ENCODE measurements at regions not wholly inside any gene's neighbourhood (a gene's known extent, or its start where the extent isn't known, plus 50 kb on each side); places are given as distances from the start of the nearest gene placed in this dataset.

- Histone ChIP-seq H3K27ac (no peak overlapping the region), H4K20me1 (no peaks in the 10 kb centered on the region), H3K27me3 (no peaks in the 10 kb centered on the region), H3K4me3 (no peak overlapping the region), H3K9ac (no peak overlapping the region), H3K4me2 (no peak overlapping the region), H3K9me3 (no peaks in the 10 kb centered on the region), H3K4me1 (no peaks in the 10 kb centered on the region), H3K36me3 (no peaks in the 10 kb centered on the region)
- no peak for TF ChIP-seq Cebpa-rat (IDR thresholded peaks at IDR 0.05)
Measured at GRCh38 chr21:27572696-27573095, 605.8 kb upstream of the ADAMTS5 start.

GRCh38 chr21:27571706-27572105, 604.8 kb upstream of the ADAMTS5 start:
- H3K4me1 ChIP-seq: no peaks in the 10 kb centered on the region
- no peak overlapping the region for H3K4me2 ChIP-seq
- H3K9ac ChIP-seq: no peak overlapping the region
- H3K27ac ChIP-seq: no peak overlapping the region
- no peaks in the 10 kb centered on the region for H3K27me3 ChIP-seq
- H4K20me1 ChIP-seq: no peaks in the 10 kb centered on the region
- TF ChIP-seq Cebpa-rat (IDR thresholded peaks at IDR 0.05): no peak
- no peaks in the 10 kb centered on the region for H3K9me3 ChIP-seq
- no peak overlapping the region for H3K4me3 ChIP-seq
- H3K36me3 ChIP-seq: no peaks in the 10 kb centered on the region

- Histone ChIP-seq H3K9ac (no peak overlapping the region), H3K36me3 (no peaks in the 10 kb centered on the region), H4K20me1 (no peaks in the 10 kb centered on the region), H3K27ac (no peak overlapping the region), H3K9me3 (no peaks in the 10 kb centered on the region), H3K27me3 (no peaks in the 10 kb centered on the region), H3K4me2 (no peak overlapping the region), H3K4me1 (no peaks in the 10 kb centered on the region), H3K4me3 (no peak overlapping the region)
- no peak for TF ChIP-seq Cebpa-rat (IDR thresholded peaks at IDR 0.05)
Measured at GRCh38 chr21:27570306-27570868, 603.5 kb upstream of the ADAMTS5 start.

- no peak overlapping the region for H3K27ac ChIP-seq
- H3K9ac ChIP-seq: no peak overlapping the region
- H3K4me1 ChIP-seq: no peaks in the 10 kb centered on the region
- H3K4me3 ChIP-seq: no peak overlapping the region
- H3K9me3 ChIP-seq: no peaks in the 10 kb centered on the region
- no peak overlapping the region for H3K4me2 ChIP-seq
- no peaks in the 10 kb centered on the region for H3K36me3 ChIP-seq
- no peaks in the 10 kb centered on the region for H3K27me3 ChIP-seq
- H4K20me1 ChIP-seq: no peaks in the 10 kb centered on the region
- no peak for TF ChIP-seq Cebpa-rat (IDR thresholded peaks at IDR 0.05)
Measured at GRCh38 chr21:27569831-27570230, 602.9 kb upstream of the ADAMTS5 start.

- no peaks in the 10 kb centered on the region for H3K27me3 ChIP-seq
- H3K27ac ChIP-seq: no peak overlapping the region
- H3K4me3 ChIP-seq: no peak overlapping the region
- H3K9ac ChIP-seq: no peak overlapping the region
- H3K4me2 ChIP-seq: no peak overlapping the region
- H3K36me3 ChIP-seq: no peaks in the 10 kb centered on the region
- no peaks in the 10 kb centered on the region for H4K20me1 ChIP-seq
- no peaks in the 10 kb centered on the region for H3K9me3 ChIP-seq
- no peak for TF ChIP-seq Cebpa-rat (IDR thresholded peaks at IDR 0.05)
- H3K4me1 ChIP-seq: no peaks in the 10 kb centered on the region
Measured at GRCh38 chr21:27569091-27569490, 602.2 kb upstream of the ADAMTS5 start.

GRCh38 chr21:27567381-27567780, 600.5 kb upstream of the ADAMTS5 start:
- H3K36me3 ChIP-seq: no peaks in the 10 kb centered on the region
- no peaks in the 10 kb centered on the region for H3K9me3 ChIP-seq
- H3K27me3 ChIP-seq: no peaks in the 10 kb centered on the region
- no peak overlapping the region for H3K4me2 ChIP-seq
- no peak for TF ChIP-seq Cebpa-rat (IDR thresholded peaks at IDR 0.05)
- no peak overlapping the region for H3K9ac ChIP-seq
- H3K27ac ChIP-seq: no peak overlapping the region
- no peak overlapping the region for H3K4me3 ChIP-seq
- H4K20me1 ChIP-seq: no peaks in the 10 kb centered on the region
- no peaks in the 10 kb centered on the region for H3K4me1 ChIP-seq

GRCh38 chr21:27566521-27566920, 599.6 kb upstream of the ADAMTS5 start:
- no peak overlapping the region for H3K4me3 ChIP-seq
- no peak overlapping the region for H3K9ac ChIP-seq
- no peaks in the 10 kb centered on the region for H3K9me3 ChIP-seq
- H3K4me2 ChIP-seq: no peak overlapping the region
- no peaks in the 10 kb centered on the region for H3K27me3 ChIP-seq
- no peak overlapping the region for H3K27ac ChIP-seq
- no peak for TF ChIP-seq Cebpa-rat (IDR thresholded peaks at IDR 0.05)
- no peaks in the 10 kb centered on the region for H4K20me1 ChIP-seq
- H3K4me1 ChIP-seq: no peaks in the 10 kb centered on the region
- H3K36me3 ChIP-seq: no peaks in the 10 kb centered on the region

- no peak overlapping the region for H3K4me3 ChIP-seq
- H3K36me3 ChIP-seq: no peaks in the 10 kb centered on the region
- no peaks in the 10 kb centered on the region for H3K27me3 ChIP-seq
- H3K4me2 ChIP-seq: no peak overlapping the region
- no peak overlapping the region for H3K9ac ChIP-seq
- H4K20me1 ChIP-seq: no peaks in the 10 kb centered on the region
- no peaks in the 10 kb centered on the region for H3K9me3 ChIP-seq
- H3K27ac ChIP-seq: no peak overlapping the region
- H3K4me1 ChIP-seq: no peaks in the 10 kb centered on the region
- TF ChIP-seq Cebpa-rat (IDR thresholded peaks at IDR 0.05): no peak
Measured at GRCh38 chr21:27565364-27565763, 598.5 kb upstream of the ADAMTS5 start.

- TF ChIP-seq Cebpa-rat (IDR thresholded peaks at IDR 0.05): no peak
- no peak overlapping the region for H3K4me2 ChIP-seq
- no peaks in the 10 kb centered on the region for H3K27me3 ChIP-seq
Measured at GRCh38 chr21:27564684-27565301, 597.9 kb upstream of the ADAMTS5 start.

GRCh38 chr21:27562303-27562702, 595.4 kb upstream of the ADAMTS5 start:
- Histone ChIP-seq H3K4me1 (no peaks in the 10 kb centered on the region), H3K4me3 (no peak overlapping the region), H3K27me3 (no peaks in the 10 kb centered on the region), H3K9ac (no peak overlapping the region), H3K4me2 (no peak overlapping the region), H4K20me1 (no peaks in the 10 kb centered on the region), H3K9me3 (no peaks in the 10 kb centered on the region), H3K27ac (no peak overlapping the region), H3K36me3 (no peaks in the 10 kb centered on the region)
- TF ChIP-seq Cebpa-rat (IDR thresholded peaks at IDR 0.05): no peak

More at GRCh38 chr21:27564684-27565301, 597.9 kb upstream of the ADAMTS5 start:
- H3K36me3 ChIP-seq: no peaks in the 10 kb centered on the region
- H3K4me3 ChIP-seq: no peak overlapping the region
- no peaks in the 10 kb centered on the region for H3K9me3 ChIP-seq
- H3K4me1 ChIP-seq: no peaks in the 10 kb centered on the region
- H3K9ac ChIP-seq: no peak overlapping the region
- no peak overlapping the region for H3K27ac ChIP-seq
- H4K20me1 ChIP-seq: no peaks in the 10 kb centered on the region

- H3K4me2 ChIP-seq: no peak overlapping the region
- no peak overlapping the region for H3K9ac ChIP-seq
- no peak for TF ChIP-seq Cebpa-rat (IDR thresholded peaks at IDR 0.05)
- no peaks in the 10 kb centered on the region for H3K9me3 ChIP-seq
- H4K20me1 ChIP-seq: no peaks in the 10 kb centered on the region
- H3K4me1 ChIP-seq: no peaks in the 10 kb centered on the region
- no peaks in the 10 kb centered on the region for H3K36me3 ChIP-seq
- no peaks in the 10 kb centered on the region for H3K27me3 ChIP-seq
- no peak overlapping the region for H3K4me3 ChIP-seq
- H3K27ac ChIP-seq: no peak overlapping the region
Measured at GRCh38 chr21:27561116-27561515, 594.2 kb upstream of the ADAMTS5 start.

All from BLaER1 (cell line).